Vagina (tissue), 2 donors: ENCODE measurements at regions not wholly inside any gene's neighbourhood (a gene's known extent, or its start where the extent isn't known, plus 50 kb on each side); places are given as distances from the start of the nearest gene placed in this dataset.
"Not testable (repeated sequence)": the region's sequence is repeated elsewhere in the genome, so short reads cannot be mapped to it uniquely, and the experiment has no call there.

Experiments used
- POLR2A ChIP-seq, 2 donors: fragments of 450-650 bp; IDR thresholded peaks; one replicate each; pipeline ENCODE4 v1.6.1; 2017; ENCODE audit warnings: antibody characterized with exemption in 2 of 2, mild to moderate bottlenecking in 2 of 2, moderate library complexity in 2 of 2
- TF ChIP-seq, protein P1 (sequence below), 3 experiments: fragments of 450-650 bp in 2 of 3; fragments of 200-600 bp in 1 of 3; sonication (generic) in 1 of 3; IDR thresholded peaks; one replicate each; pipeline ENCODE4 v1.5.1; 2017 to 2019; ENCODE audit warnings: antibody characterized with exemption in 3 of 3, mild to moderate bottlenecking in 2 of 3, moderate library complexity in 2 of 3

DNA sequence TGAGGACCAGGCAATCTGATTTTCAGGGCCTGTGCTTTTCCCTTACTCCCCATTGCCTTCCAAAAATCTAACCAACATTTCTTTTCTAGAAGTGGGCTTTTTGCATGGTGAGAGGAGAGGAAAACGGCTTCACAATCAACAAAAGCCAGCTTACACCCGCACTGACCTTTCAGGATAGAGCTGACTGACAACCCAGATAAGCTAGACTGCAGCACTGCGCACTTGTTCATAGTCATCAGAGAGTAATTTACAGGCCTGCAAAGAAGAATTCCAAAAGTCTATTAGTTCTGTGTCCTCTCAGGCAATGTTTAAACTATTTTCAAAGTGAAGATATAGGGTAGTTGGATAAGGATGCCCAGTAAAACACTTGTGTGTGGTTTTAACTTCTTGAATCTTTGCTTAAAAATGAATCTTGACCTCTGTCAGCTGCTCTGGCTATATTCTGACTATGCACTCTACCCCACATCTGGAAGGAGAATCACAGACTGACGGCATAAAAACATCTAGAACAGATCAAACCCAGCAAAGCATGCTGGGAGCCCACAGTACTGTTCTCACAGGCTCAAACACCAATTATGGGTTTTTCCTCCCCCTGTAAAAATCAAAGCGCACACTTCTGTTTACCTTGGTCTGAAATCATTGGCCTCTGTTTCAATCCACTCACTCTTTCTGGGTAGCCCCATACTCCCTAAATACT, 172.0 kb downstream of the ZNF92 start:
- TF ChIP-seq, protein P1, sequence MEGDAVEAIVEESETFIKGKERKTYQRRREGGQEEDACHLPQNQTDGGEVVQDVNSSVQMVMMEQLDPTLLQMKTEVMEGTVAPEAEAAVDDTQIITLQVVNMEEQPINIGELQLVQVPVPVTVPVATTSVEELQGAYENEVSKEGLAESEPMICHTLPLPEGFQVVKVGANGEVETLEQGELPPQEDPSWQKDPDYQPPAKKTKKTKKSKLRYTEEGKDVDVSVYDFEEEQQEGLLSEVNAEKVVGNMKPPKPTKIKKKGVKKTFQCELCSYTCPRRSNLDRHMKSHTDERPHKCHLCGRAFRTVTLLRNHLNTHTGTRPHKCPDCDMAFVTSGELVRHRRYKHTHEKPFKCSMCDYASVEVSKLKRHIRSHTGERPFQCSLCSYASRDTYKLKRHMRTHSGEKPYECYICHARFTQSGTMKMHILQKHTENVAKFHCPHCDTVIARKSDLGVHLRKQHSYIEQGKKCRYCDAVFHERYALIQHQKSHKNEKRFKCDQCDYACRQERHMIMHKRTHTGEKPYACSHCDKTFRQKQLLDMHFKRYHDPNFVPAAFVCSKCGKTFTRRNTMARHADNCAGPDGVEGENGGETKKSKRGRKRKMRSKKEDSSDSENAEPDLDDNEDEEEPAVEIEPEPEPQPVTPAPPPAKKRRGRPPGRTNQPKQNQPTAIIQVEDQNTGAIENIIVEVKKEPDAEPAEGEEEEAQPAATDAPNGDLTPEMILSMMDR (IDR thresholded peaks at IDR 0.05) = not testable (repeated sequence)
- TF ChIP-seq POLR2A (IDR thresholded peaks at IDR 0.05) = not testable (repeated sequence)
